Transverse colon (tissue), 4 donors: ENCODE measurements at regions not wholly inside any gene's neighbourhood (a gene's known extent, or its start where the extent isn't known, plus 50 kb on each side); places are given as distances from the start of the nearest gene placed in this dataset.

Source experiments
- POLR2A ChIP-seq: fragments of 450-650 bp; IDR thresholded peaks from one replicate; pipeline ENCODE4 v1.6.1; 2016; ENCODE audit warnings: antibody characterized with exemption, mild to moderate bottlenecking, moderate library complexity
- POLR2AphosphoS5 ChIP-seq, 3 donors: sonication (generic); formaldehyde crosslinking; IDR thresholded peaks; one replicate each; pipeline ENCODE4 v1.6.1; 2016; ENCODE audit warnings: antibody characterized with exemption in 3 of 3
- TF ChIP-seq, protein P1 (sequence below), 5 experiments: fragments of 200-600 bp in 3 of 5; fragments of 450-650 bp in 2 of 5; sonication (generic) in 3 of 5; IDR thresholded peaks; 1 replicate in 2 of 5; 2 replicates in 3 of 5; pipeline ENCODE4 v1.5.1; 2016 to 2017; ENCODE audit warnings: antibody characterized with exemption in 5 of 5, inconsistent platforms in 3 of 5, mild to moderate bottlenecking in 2 of 5, moderate library complexity in 1 of 5

DNA sequence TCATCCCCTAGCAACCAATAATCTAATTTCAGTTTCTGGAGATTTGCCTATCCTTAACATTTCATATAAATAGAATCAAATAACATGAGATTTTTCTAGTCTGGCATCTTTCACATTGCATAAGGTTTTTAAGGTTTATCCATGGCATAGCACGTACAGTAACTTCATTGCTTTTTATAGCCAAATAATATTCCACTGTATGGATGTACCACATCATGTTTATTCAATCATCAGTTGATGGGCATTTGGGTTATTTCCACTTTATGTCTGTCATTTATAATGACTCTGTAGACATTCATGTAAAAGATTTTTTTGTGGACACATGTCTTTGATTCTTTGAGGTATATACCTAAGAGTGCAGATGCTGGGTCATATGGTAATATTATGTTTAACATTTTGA, 1052.6 kb downstream of the DNAJB9 start:
- TF ChIP-seq, protein P1, sequence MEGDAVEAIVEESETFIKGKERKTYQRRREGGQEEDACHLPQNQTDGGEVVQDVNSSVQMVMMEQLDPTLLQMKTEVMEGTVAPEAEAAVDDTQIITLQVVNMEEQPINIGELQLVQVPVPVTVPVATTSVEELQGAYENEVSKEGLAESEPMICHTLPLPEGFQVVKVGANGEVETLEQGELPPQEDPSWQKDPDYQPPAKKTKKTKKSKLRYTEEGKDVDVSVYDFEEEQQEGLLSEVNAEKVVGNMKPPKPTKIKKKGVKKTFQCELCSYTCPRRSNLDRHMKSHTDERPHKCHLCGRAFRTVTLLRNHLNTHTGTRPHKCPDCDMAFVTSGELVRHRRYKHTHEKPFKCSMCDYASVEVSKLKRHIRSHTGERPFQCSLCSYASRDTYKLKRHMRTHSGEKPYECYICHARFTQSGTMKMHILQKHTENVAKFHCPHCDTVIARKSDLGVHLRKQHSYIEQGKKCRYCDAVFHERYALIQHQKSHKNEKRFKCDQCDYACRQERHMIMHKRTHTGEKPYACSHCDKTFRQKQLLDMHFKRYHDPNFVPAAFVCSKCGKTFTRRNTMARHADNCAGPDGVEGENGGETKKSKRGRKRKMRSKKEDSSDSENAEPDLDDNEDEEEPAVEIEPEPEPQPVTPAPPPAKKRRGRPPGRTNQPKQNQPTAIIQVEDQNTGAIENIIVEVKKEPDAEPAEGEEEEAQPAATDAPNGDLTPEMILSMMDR (IDR thresholded peaks at IDR 0.05): no peak
- TF ChIP-seq POLR2A (no peak), POLR2AphosphoS5 (IDR thresholded peaks at IDR 0.05) (no peak)
